Activated B cell treated with CpG ODN at 0.5 μM for 24 hours (primary cell): ENCODE measurements at regions not wholly inside any gene's neighbourhood (a gene's known extent, or its start where the extent isn't known, plus 50 kb on each side); places are given as distances from the start of the nearest gene placed in this dataset.

Experiments used
- ATAC-seq: fragments of 200-7000 bp; cut with Tn5 transposase; one replicate; pipeline ENCODE4 v1.10.0; 2021; ENCODE audit warnings: low read depth, mild to moderate bottlenecking, moderate library complexity
- CTCF ChIA-PET: fragments of 350-600 bp; sonication (Branson Sonifier 250); formaldehyde crosslinking; loops from one replicate; lab custom pipeline; 2021; ENCODE audit warnings: antibody characterized with exemption; lab: Charles Lee
- POLR2A ChIA-PET: fragments of 350-600 bp; sonication (Branson Sonifier 250); formaldehyde crosslinking; loops from one replicate; lab custom pipeline; 2021; ENCODE audit warnings: antibody characterized with exemption; lab: Charles Lee
- DNase-seq: peaks from one replicate; pipeline ENCODE4 v3.0.0; 2022
- H3K27ac Mint-ChIP-seq: one replicate; pipeline ENCODE4 v1.8.0; 2020; ENCODE audit warnings: mixed read lengths
- H3K27me3 Mint-ChIP-seq: one replicate; pipeline ENCODE4 v1.8.0; 2021; ENCODE audit warnings: mixed read lengths
- H3K36me3 Mint-ChIP-seq: one replicate; pipeline ENCODE4 v1.8.0; 2021; ENCODE audit warnings: low read depth, mixed read lengths
- H3K4me1 Mint-ChIP-seq: one replicate; pipeline ENCODE4 v1.8.0; 2021; ENCODE audit warnings: mixed read lengths
- H3K4me3 Mint-ChIP-seq: one replicate; pipeline ENCODE4 v1.8.0; 2020; ENCODE audit warnings: mild to moderate bottlenecking, mixed read lengths
- H3K9me3 Mint-ChIP-seq: one replicate; pipeline ENCODE4 v1.8.0; 2020; ENCODE audit warnings: mixed read lengths
- CTCF ChIP-seq: fragments of 200-600 bp; IDR thresholded peaks from one replicate; pipeline ENCODE4 v1.8.0; 2022; ENCODE audit warnings: antibody characterized with exemption, mild to moderate bottlenecking
- intact Hi-C: fragments of 100-400 bp; cut with micrococcal nuclease; formaldehyde crosslinking; loops from one replicate; pipeline ENCODE4 v1.15.1; 2024

DNA sequence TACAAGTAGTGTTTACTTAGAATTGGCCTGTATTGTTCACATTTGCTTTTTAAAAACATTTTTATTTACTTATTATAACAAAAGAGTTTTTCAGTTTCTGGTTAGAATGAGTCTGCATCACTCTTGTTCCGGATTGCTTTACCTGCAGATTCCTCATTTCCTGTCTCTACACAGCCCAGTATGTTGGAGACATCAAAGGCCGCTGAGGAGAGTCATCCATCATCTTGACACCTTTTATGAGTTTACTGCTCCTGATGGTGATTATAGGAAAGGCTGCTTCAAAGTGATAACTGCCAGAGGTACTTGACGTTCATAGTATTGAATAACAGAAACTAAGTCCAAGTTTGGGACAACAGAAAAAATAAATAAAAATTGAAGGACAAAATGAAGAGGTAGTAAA is 490.5 kb upstream of the CA10 start:
- no peak for DNase-seq
- Mint-ChIP-seq H3K4me1 (no peaks in the 10 kb centered on the region), H3K4me3 (no peak overlapping the region), H3K36me3 (no peaks in the 10 kb centered on the region), H3K9me3 (peaks cover 4% of the 10 kb centered on the region), H3K27ac (no peak overlapping the region), H3K27me3 (no peaks in the 10 kb centered on the region)
- ChIA-PET POLR2A (no interaction called here), CTCF (no interaction called here)
- no peak for ATAC-seq
- intact Hi-C loops, result no loop called here
- TF ChIP-seq CTCF, result no peak

DNA sequence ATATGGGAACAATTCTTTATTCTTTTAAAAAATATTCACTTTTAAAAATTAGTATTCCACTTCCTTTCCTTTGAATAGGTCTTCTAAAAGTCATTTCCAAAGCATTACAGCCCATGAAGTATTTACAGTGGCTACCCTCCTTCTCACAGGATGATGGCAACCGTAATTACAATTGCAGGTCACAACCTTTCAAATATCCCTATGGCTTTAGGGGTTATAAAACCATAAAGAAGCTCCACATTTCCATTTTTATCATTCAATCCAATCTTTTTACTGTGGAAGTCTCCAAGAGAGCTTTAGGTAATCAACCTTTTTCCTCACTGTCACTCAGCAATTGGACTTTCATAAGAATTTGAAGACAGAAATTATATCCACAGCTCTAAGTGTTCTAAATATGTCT is 488.9 kb upstream of the CA10 start:
- no peak overlapping the region for H3K4me3 Mint-ChIP-seq
- no peaks in the 10 kb centered on the region for H3K36me3 Mint-ChIP-seq
- H3K27me3 Mint-ChIP-seq, result no peaks in the 10 kb centered on the region
- no peak overlapping the region for H3K27ac Mint-ChIP-seq
- intact Hi-C loops, result no loop called here
- POLR2A ChIA-PET, result no interaction called here
- peaks cover 9% of the 10 kb centered on the region for H3K9me3 Mint-ChIP-seq
- ATAC-seq (no peak), DNase-seq (no peak)
- no peaks in the 10 kb centered on the region for H3K4me1 Mint-ChIP-seq
- CTCF ChIA-PET, result no interaction called here
- TF ChIP-seq CTCF, result no peak

GRCh38 chr17:52636443-52636842 is 477.9 kb upstream of the CA10 start:
- ATAC-seq (no peak), DNase-seq (no peak)
- intact Hi-C loops, result no loop called here
- no peak overlapping the region for H3K4me3 Mint-ChIP-seq
- no peaks in the 10 kb centered on the region for H3K36me3 Mint-ChIP-seq
- H3K4me1 Mint-ChIP-seq, result no peaks in the 10 kb centered on the region
- POLR2A ChIA-PET, result no interaction called here
- TF ChIP-seq CTCF, result no peak
- no peaks in the 10 kb centered on the region for H3K27me3 Mint-ChIP-seq
- CTCF ChIA-PET, result no interaction called here
- H3K27ac Mint-ChIP-seq, result no peak overlapping the region
- peaks cover 6% of the 10 kb centered on the region for H3K9me3 Mint-ChIP-seq

- Mint-ChIP-seq H3K36me3 (no peaks in the 10 kb centered on the region), H3K4me1 (no peaks in the 10 kb centered on the region), H3K27me3 (no peaks in the 10 kb centered on the region), H3K9me3 (peaks cover 3% of the 10 kb centered on the region), H3K27ac (no peak overlapping the region), H3K4me3 (no peak overlapping the region)
- ChIA-PET POLR2A (no interaction called here), CTCF (no interaction called here)
- ATAC-seq (no peak), DNase-seq (no peak)
- TF ChIP-seq CTCF, result no peak
- intact Hi-C loops, result no loop called here
These were observed 448.1 kb upstream of the CA10 start for GRCh38 chr17:52606590-52606989.

- no peak overlapping the region for H3K27ac Mint-ChIP-seq
- POLR2A ChIA-PET, result no interaction called here
- intact Hi-C loops, result no loop called here
- ATAC-seq (no peak), DNase-seq (no peak)
- H3K36me3 Mint-ChIP-seq, result no peaks in the 10 kb centered on the region
- no peak overlapping the region for H3K4me3 Mint-ChIP-seq
- no peaks in the 10 kb centered on the region for H3K27me3 Mint-ChIP-seq
- CTCF ChIA-PET, result no interaction called here
- peaks cover 3% of the 10 kb centered on the region for H3K9me3 Mint-ChIP-seq
- no peaks in the 10 kb centered on the region for H3K4me1 Mint-ChIP-seq
- no peak for TF ChIP-seq CTCF
These were observed 447.6 kb upstream of the CA10 start for GRCh38 chr17:52606098-52606497.
